Testis (tissue), 2 donors: ENCODE measurements at regions not wholly inside any gene's neighbourhood (a gene's known extent, or its start where the extent isn't known, plus 50 kb on each side); places are given as distances from the start of the nearest gene placed in this dataset.

Source experiments
- DNase-seq: peaks from one replicate; pipeline ENCODE4 v3.0.0-alpha.2; 2019
- H3K27ac ChIP-seq, 2 donors: fragments of 200-600 bp; sonication (generic); one replicate each; pipeline ENCODE4 v1.5.1; 2019
- H3K27me3 ChIP-seq: fragments of 200-600 bp; sonication (generic); one replicate; pipeline ENCODE4 v1.5.1; 2019
- H3K36me3 ChIP-seq: fragments of 200-600 bp; sonication (generic); one replicate; pipeline ENCODE4 v1.5.1; 2017; ENCODE audit warnings: low read depth; ENCODE audit errors: missing control alignments
- H3K4me1 ChIP-seq: fragments of 200-600 bp; sonication (generic); one replicate; pipeline ENCODE4 v1.5.1; 2019
- H3K4me3 ChIP-seq, 2 donors: fragments of 200-600 bp; sonication (generic); one replicate each; pipeline ENCODE4 v1.5.1; 2017 to 2019
- H3K9me3 ChIP-seq: fragments of 200-600 bp; sonication (generic); one replicate; pipeline ENCODE4 v1.5.1; 2017
- POLR2A ChIP-seq: fragments of 450-650 bp; IDR thresholded peaks from one replicate; pipeline ENCODE4 v1.6.1; 2017; ENCODE audit warnings: antibody characterized with exemption, mild to moderate bottlenecking, moderate library complexity
- WGBS, 2 donors: methylation state at CpG; one replicate each; pipeline ENCODE4 v1.1.5; 2018; 5-methylcytosine and 5-hydroxymethylcytosine counted together
- intact Hi-C: fragments of 100-400 bp; cut with DNase I; formaldehyde crosslinking; loops from one replicate; pipeline ENCODE4 v1.15.1; 2023; ENCODE audit warnings: low total_unique reads
- TF ChIP-seq, protein P1 (sequence below), 3 experiments: fragments of 450-650 bp in 2 of 3; fragments of 200-600 bp in 1 of 3; sonication (generic) in 1 of 3; IDR thresholded peaks; one replicate each; pipeline ENCODE4 v1.5.1; 2016 to 2019; ENCODE audit warnings: antibody characterized with exemption in 3 of 3, mild to moderate bottlenecking in 2 of 3, moderate library complexity in 1 of 3

DNA sequence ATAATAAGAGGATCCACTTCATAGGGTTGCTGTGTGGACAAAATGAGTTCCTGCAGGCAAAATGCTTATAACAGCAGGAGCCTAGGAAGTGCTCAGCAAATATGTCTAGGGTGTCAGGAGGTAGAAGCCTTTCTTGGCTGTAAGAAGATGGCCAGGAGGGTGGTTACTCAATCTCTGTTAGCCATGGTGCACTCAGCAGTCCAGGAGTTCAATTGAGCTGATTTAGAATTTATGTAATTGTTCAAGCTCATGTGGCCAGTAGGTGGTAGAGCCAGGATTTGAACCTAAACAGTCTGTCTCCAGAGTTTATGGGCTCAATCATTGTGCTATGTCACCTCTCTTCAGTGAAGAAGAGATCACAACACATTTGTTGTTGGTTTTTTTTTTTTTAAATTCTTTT lies 381.2 kb downstream of the KIF4B start:
- H3K36me3 ChIP-seq, result no peaks in the 10 kb centered on the region
- no peaks in the 10 kb centered on the region for H3K27me3 ChIP-seq
- H3K27ac ChIP-seq, result no peak overlapping the region
- intact Hi-C loops, result no loop called here
- H3K4me1 ChIP-seq, result no peaks in the 10 kb centered on the region
- TF ChIP-seq POLR2A, result no peak
- TF ChIP-seq, protein P1, sequence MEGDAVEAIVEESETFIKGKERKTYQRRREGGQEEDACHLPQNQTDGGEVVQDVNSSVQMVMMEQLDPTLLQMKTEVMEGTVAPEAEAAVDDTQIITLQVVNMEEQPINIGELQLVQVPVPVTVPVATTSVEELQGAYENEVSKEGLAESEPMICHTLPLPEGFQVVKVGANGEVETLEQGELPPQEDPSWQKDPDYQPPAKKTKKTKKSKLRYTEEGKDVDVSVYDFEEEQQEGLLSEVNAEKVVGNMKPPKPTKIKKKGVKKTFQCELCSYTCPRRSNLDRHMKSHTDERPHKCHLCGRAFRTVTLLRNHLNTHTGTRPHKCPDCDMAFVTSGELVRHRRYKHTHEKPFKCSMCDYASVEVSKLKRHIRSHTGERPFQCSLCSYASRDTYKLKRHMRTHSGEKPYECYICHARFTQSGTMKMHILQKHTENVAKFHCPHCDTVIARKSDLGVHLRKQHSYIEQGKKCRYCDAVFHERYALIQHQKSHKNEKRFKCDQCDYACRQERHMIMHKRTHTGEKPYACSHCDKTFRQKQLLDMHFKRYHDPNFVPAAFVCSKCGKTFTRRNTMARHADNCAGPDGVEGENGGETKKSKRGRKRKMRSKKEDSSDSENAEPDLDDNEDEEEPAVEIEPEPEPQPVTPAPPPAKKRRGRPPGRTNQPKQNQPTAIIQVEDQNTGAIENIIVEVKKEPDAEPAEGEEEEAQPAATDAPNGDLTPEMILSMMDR (IDR thresholded peaks at IDR 0.05), result no peak
- no peaks in the 10 kb centered on the region for H3K9me3 ChIP-seq
- DNase-seq, result no peak
- no peak overlapping the region for H3K4me3 ChIP-seq

DNA sequence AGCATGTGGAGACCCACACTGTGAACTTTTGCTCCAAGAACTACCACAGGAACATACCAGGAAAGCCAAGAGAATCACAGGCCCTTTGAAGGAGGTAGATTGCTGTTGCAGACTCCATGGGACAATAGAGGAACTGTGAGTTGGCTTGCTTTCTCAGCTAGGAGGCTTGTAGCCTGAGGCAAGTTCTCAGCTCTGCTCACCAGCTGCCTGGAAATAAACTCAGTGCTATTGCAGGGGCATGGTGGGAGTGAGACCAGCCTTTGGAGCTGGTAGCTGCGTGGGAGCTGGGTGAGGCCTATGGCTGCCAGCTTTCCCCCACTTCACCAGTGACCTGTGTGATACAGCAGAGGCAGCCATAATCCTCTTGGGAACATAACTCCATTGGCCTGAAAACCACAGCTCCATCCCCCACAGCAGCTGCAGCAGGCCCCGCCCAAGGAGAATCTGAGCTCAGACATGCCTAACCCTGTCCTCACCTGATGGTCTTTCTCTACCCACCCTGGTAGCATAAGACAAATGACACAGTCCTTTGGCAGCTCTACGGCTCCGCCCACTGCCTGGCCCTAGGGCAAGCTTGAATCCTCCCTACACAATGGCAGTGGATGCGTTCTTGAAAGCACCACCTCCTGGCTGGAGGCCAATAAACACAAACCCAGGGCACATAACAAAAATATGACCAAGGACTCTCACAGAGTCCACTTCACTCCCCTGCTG lies 389.5 kb downstream of the KIF4B start:
- H3K27ac ChIP-seq, result no peak overlapping the region
- intact Hi-C loops, result loop anchor here (10.0 kb wide), 1 partner anchor 962 kb away; no protein-coding TSS in a partner anchor
- no peak for DNase-seq
- H3K4me3 ChIP-seq, result no peak overlapping the region
- TF ChIP-seq POLR2A, result no peak
- TF ChIP-seq, protein P1 (IDR thresholded peaks at IDR 0.05), result no peak
- H3K27me3 ChIP-seq, result no peaks in the 10 kb centered on the region
- H3K4me1 ChIP-seq, result no peaks in the 10 kb centered on the region
- no peaks in the 10 kb centered on the region for H3K36me3 ChIP-seq
- H3K9me3 ChIP-seq, result no peaks in the 10 kb centered on the region
- 70 to 94% methylated on average over 5 of the region's 5 CpGs for WGBS, 2 donors

DNA sequence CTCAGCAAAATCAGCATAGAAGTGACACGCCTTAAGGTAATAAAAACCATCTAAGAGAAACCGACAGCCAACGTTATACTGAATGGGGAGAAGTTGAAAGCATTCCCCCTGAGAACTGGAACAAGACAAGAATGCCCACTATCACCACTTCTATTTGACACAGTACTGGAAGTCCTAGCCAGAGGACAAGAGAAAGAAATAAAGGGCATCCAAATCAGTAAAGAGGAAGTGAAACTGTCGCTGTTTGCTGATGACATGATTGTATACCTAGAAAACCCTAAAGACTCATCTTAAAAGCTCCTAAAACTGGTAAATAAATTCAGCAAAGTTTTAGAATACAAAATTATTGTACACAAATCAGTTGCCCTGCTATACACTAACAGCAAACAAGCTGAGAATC lies 393.3 kb downstream of the KIF4B start:
- TF ChIP-seq, protein P1 (IDR thresholded peaks at IDR 0.05), result no peak
- no peak for TF ChIP-seq POLR2A
- H3K9me3 ChIP-seq, result no peaks in the 10 kb centered on the region
- DNase-seq, result no peak
- H3K36me3 ChIP-seq, result no peaks in the 10 kb centered on the region
- 85 to 90% methylated on average over 4 of the region's 4 CpGs for WGBS, 2 donors
- no peaks in the 10 kb centered on the region for H3K4me1 ChIP-seq
- intact Hi-C loops, result loop anchor here (10.0 kb wide), 1 partner anchor 958 kb away; no protein-coding TSS in a partner anchor
- no peak overlapping the region for H3K4me3 ChIP-seq
- H3K27ac ChIP-seq, result no peak overlapping the region
- no peaks in the 10 kb centered on the region for H3K27me3 ChIP-seq

DNA sequence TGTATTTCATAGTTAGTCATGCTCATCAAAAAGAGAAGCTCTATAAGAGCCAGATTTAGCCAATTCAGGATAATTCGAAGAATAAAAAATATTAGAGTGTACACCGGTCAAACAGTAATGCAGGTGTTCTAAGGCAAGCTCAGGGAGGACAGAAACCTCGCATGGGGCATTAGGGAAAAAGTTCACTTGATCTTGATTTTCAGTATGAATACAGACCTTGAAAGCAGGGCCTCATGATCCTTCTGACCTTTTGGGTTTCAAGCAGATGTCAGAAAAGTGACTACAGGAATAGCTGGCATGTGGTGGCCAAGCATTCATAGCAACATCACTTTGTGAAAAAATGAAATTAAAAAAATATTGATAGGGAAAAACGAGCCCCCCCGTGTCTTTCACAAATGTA lies 394.9 kb downstream of the KIF4B start:
- WGBS, 2 donors, result 73 to 85% methylated on average over 5 of the region's 5 CpGs
- Histone ChIP-seq H3K9me3 (no peaks in the 10 kb centered on the region), H3K36me3 (no peaks in the 10 kb centered on the region), H3K4me1 (no peaks in the 10 kb centered on the region), H3K4me3 (no peak overlapping the region), H3K27me3 (no peaks in the 10 kb centered on the region), H3K27ac (no peak overlapping the region)
- intact Hi-C loops, result loop anchor here (10.0 kb wide), 1 partner anchor 956 kb away; no protein-coding TSS in a partner anchor
- no peak for DNase-seq
- TF ChIP-seq, protein P1 (IDR thresholded peaks at IDR 0.05), result no peak
- no peak for TF ChIP-seq POLR2A

DNA sequence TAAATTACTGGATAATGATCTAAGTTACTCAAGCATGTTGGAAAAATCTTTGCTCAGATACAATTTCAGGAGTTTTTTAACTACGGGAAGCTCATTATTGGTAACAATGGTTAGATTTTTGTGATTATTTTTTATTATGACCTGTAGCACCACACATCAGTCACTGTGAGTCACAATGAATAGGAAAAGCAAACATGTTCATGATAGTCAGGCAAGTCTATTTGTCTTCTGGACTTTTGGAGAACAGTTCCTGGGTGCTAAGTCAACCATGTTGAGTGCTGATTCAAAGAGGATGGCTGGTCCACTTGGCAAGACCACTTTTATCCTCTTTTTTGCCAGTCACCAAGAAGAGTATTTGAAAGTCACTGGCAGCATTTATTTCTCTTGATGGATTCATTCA lies 403.2 kb downstream of the KIF4B start:
- Histone ChIP-seq H3K9me3 (no peaks in the 10 kb centered on the region), H3K27ac (no peak overlapping the region), H3K4me1 (no peaks in the 10 kb centered on the region), H3K4me3 (no peak overlapping the region), H3K36me3 (no peaks in the 10 kb centered on the region), H3K27me3 (no peaks in the 10 kb centered on the region)
- TF ChIP-seq POLR2A, result no peak
- TF ChIP-seq, protein P1 (IDR thresholded peaks at IDR 0.05), result no peak
- intact Hi-C loops, result no loop called here
- WGBS, 2 donors, result 94 to 96% methylated on average over 1 of the region's 1 CpG
- no peak for DNase-seq
